Keratinocyte (primary cell): ENCODE measurements at regions not wholly inside any gene's neighbourhood (a gene's known extent, or its start where the extent isn't known, plus 50 kb on each side); places are given as distances from the start of the nearest gene placed in this dataset.

Source experiments
- DNase-seq: peaks from one replicate; pipeline ENCODE4 v3.0.0-alpha.2; 2011; ENCODE audit warnings: low read depth, missing footprints, low spot score
- FAIRE-seq: peaks from 2 replicates; lab custom pipeline; 2011; peaks lifted over from hg19 to GRCh38; lab: Jason Lieb, UNC
- H2AFZ ChIP-seq: 2 replicates; pipeline ENCODE4 v1.6.0; 2012; ENCODE audit warnings: low read length, control low read depth, inconsistent platforms; ENCODE audit not compliant: control insufficient read depth
- H3K27ac ChIP-seq: 2 replicates; pipeline ENCODE4 v1.5.1; 2011; ENCODE audit warnings: low read length; ENCODE audit not compliant: control insufficient read depth, insufficient read depth
- H3K27me3 ChIP-seq: 3 replicates; pipeline ENCODE4 v1.6.0; 2011; ENCODE audit warnings: low read length; ENCODE audit not compliant: control insufficient read depth, insufficient read depth; ENCODE audit errors: extremely low read depth
- H3K36me3 ChIP-seq, 2 experiments: 2 replicates in 1 of 2; 3 replicates in 1 of 2; pipeline ENCODE4 v1.5.1; 2011; ENCODE audit warnings: low read length in 2 of 2, mild to moderate bottlenecking in 1 of 2; ENCODE audit not compliant: control insufficient read depth in 2 of 2, insufficient read depth in 2 of 2; ENCODE audit errors: extremely low read depth in 1 of 2
- H3K4me1 ChIP-seq: 3 replicates; pipeline ENCODE4 v1.5.1; 2011; ENCODE audit warnings: low read length; ENCODE audit not compliant: control insufficient read depth, insufficient read depth; ENCODE audit errors: extremely low read depth
- H3K4me2 ChIP-seq: 3 replicates; pipeline ENCODE4 v1.6.0; 2011; ENCODE audit warnings: low read depth, low read length; ENCODE audit not compliant: control insufficient read depth, insufficient read depth; ENCODE audit errors: extremely low read depth
- H3K4me3 ChIP-seq, 3 experiments: fragments of 200-600 bp in 1 of 3; sonication (generic) in 1 of 3; 2 replicates in 2 of 3; 3 replicates in 1 of 3; pipeline ENCODE4 v1.5.1; 2011 to 2016; ENCODE audit warnings: low read length in 3 of 3, mild to moderate bottlenecking in 3 of 3, control low read depth in 2 of 3, inconsistent platforms in 1 of 3, low read depth in 1 of 3, mixed read lengths in 1 of 3, mixed run types in 1 of 3, moderate library complexity in 1 of 3; ENCODE audit not compliant: control insufficient read depth in 2 of 3, insufficient read depth in 2 of 3; ENCODE audit errors: extremely low read depth in 1 of 3
- H3K79me2 ChIP-seq: 2 replicates; pipeline ENCODE4 v1.6.0; 2012; ENCODE audit warnings: low read length; ENCODE audit not compliant: control insufficient read depth, insufficient read depth
- H3K9ac ChIP-seq: 3 replicates; pipeline ENCODE4 v1.6.0; 2011; ENCODE audit warnings: low read length; ENCODE audit not compliant: control insufficient read depth, insufficient read depth; ENCODE audit errors: extremely low read depth
- H3K9me1 ChIP-seq: 3 replicates; pipeline ENCODE4 v1.6.0; 2011; ENCODE audit warnings: low read length; ENCODE audit not compliant: control insufficient read depth, insufficient read depth; ENCODE audit errors: extremely low read depth
- H3K9me3 ChIP-seq: 2 replicates; pipeline ENCODE4 v1.5.1; 2012; ENCODE audit warnings: low read depth, low read length; ENCODE audit not compliant: control insufficient read depth
- H4K20me1 ChIP-seq: 3 replicates; pipeline ENCODE4 v1.6.0; 2011; ENCODE audit warnings: low read length; ENCODE audit not compliant: control insufficient read depth, insufficient read depth; ENCODE audit errors: extremely low read depth
- CTCF ChIP-seq, 3 experiments: IDR thresholded peaks in 1 of 3; conservative IDR thresholded peaks in 1 of 3; optimal IDR thresholded peaks in 1 of 3; 2 replicates in 2 of 3; 3 replicates in 1 of 3; pipeline versions ENCODE3 to v1.5.1; 2011; ENCODE audit warnings: low read length in 3 of 3, mild to moderate bottlenecking in 3 of 3, moderate library complexity in 2 of 3, control low read depth in 1 of 3, inconsistent platforms in 1 of 3; ENCODE audit not compliant: insufficient read depth in 2 of 3; ENCODE audit errors: extremely low read depth in 1 of 3
- EZH2 ChIP-seq: IDR thresholded peaks from one replicate; pipeline ENCODE4 v1.6.1; 2012; ENCODE audit warnings: inconsistent platforms, mild to moderate bottlenecking, low read length, moderate library complexity
- dilution Hi-C: fragments of 300-500 bp; cut with MboI; formaldehyde crosslinking; loops from one replicate; pipeline ENCODE4 v1.7.0; 2020; ENCODE audit warnings: low sequenced_read_pairs; ENCODE audit not compliant: extremely low pct_ligation_motif_present

GRCh38 chr5:112112346-112112745 is 306.7 kb downstream of the EPB41L4A start:
- Histone ChIP-seq H3K27ac (no peak overlapping the region), H3K36me3 (no peaks in the 10 kb centered on the region), H3K4me1 (peaks cover 5% of the 10 kb centered on the region), H2AFZ (no peak overlapping the region), H3K27me3 (no peaks in the 10 kb centered on the region), H3K9ac (no peak overlapping the region), H3K9me1 (no peaks in the 10 kb centered on the region), H3K4me3 (no peak overlapping the region), H3K9me3 (no peaks in the 10 kb centered on the region), H3K79me2 (no peaks in the 10 kb centered on the region), H4K20me1 (no peaks in the 10 kb centered on the region), H3K4me2 (no peak overlapping the region)
- FAIRE-seq (no peak), DNase-seq (no peak)
- dilution Hi-C loops, result no loop called here
- TF ChIP-seq CTCF (optimal IDR thresholded peaks at IDR 0.05 in 1 of 3, IDR thresholded peaks at IDR 0.05 in 1 of 3, conservative IDR thresholded peaks at IDR 0.05 in 1 of 3; ENCODE audit: extremely low read depth in 1 of 3, insufficient read depth in 2 of 3, low read length in 3 of 3), result no peak
- TF ChIP-seq EZH2, result no peak

GRCh38 chr5:112109331-112110007 is 309.6 kb downstream of the EPB41L4A start:
- no peaks in the 10 kb centered on the region for H4K20me1 ChIP-seq
- no peak overlapping the region for H2AFZ ChIP-seq
- H3K27ac ChIP-seq, result no peak overlapping the region
- H3K36me3 ChIP-seq, result no peaks in the 10 kb centered on the region
- dilution Hi-C loops, result no loop called here
- FAIRE-seq (peak; percentile 59), DNase-seq (peak; percentile 4)
- no peaks in the 10 kb centered on the region for H3K79me2 ChIP-seq
- H3K4me2 ChIP-seq, result no peak overlapping the region
- H3K9ac ChIP-seq, result no peak overlapping the region
- H3K4me3 ChIP-seq, result no peak overlapping the region
- no peaks in the 10 kb centered on the region for H3K27me3 ChIP-seq
- no peaks in the 10 kb centered on the region for H3K9me3 ChIP-seq
- TF ChIP-seq EZH2 (no peak), CTCF (optimal IDR thresholded peaks at IDR 0.05 in 1 of 3, IDR thresholded peaks at IDR 0.05 in 1 of 3, conservative IDR thresholded peaks at IDR 0.05 in 1 of 3; ENCODE audit: extremely low read depth in 1 of 3, insufficient read depth in 2 of 3, low read length in 3 of 3) (no peak)
- peaks cover 5% of the 10 kb centered on the region for H3K4me1 ChIP-seq
- no peaks in the 10 kb centered on the region for H3K9me1 ChIP-seq
